Limb (tissue), 2 donors: ENCODE measurements at regions not wholly inside any gene's neighbourhood (a gene's known extent, or its start where the extent isn't known, plus 50 kb on each side); places are given as distances from the start of the nearest gene placed in this dataset.
"Not testable (repeated sequence)": the region's sequence is repeated elsewhere in the genome, so short reads cannot be mapped to it uniquely, and the experiment has no call there.

Experiments used
- DNase-seq, 2 donors: peaks; one replicate each; pipeline ENCODE4 v3.0.0-alpha.2; 2016; ENCODE audit errors: extremely low spot score in 2 of 2

- DNase-seq = not testable (repeated sequence)
These were observed 480.5 kb upstream of the IRAK1BP1 start for GRCh38 chr6:78386854-78387253.

DNA sequence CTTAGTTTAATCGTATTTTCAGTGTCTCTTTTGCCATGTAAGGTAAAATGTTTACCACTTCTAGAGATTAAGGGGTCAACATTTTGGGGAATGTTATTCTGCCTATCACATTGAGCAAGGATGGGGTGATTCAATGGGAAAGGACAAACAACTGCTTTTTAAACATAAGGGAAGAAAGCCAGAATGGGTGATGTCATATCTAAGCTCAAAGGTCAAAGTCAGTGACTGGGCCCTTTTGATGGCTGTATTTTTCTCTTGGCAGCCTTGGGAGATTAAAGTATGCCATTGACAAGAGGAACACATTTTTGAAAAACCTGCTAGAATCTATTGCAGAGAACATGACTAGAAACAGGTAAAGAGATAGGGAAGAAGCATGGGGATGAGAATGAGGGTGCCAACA, 477.3 kb upstream of the IRAK1BP1 start:
- no peak for DNase-seq

GRCh38 chr6:78397499-78397898, 469.9 kb upstream of the IRAK1BP1 start:
- no peak for DNase-seq

DNA sequence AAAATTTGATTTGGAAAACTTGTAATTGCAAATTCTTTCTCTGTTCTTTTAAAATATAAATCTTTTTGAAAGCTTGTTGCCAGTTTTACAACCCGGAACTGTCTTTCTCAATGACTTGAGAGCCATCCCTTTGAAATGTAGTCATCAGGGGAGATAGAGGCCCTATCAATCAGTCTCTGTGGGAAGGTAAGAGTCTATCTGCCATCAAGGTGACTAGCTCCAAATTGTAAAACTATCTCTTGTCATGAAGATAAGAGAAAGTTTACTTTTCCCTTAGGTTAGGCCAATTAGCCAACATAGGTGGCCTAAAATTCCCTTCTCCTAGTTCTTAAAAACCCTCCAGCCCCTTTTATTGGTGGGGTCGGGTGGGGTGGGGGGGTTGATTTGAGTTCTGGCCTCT, 469.1 kb upstream of the IRAK1BP1 start:
- no peak for DNase-seq

DNA sequence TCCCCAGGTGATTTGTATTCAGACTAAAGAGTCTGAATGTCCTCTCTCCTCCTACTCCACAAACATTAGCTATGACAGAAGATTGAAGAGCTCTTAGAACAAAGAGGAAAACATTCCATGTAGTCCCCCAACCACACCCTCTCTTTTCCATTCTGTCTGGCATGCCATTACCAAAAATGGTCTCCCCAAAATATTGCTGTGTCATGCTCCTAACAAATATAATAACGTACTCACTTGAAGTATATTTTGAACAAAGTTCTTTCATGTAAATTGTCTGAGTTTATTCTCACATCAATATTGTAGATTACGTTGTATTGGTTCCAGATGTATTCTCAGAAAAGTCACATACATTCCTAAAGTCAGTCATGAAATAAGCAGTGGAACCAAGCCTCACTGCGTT, 467.3 kb upstream of the IRAK1BP1 start:
- no peak for DNase-seq

GRCh38 chr6:78427386-78427785, 440.0 kb upstream of the IRAK1BP1 start:
- DNase-seq = no peak

- no peak for DNase-seq
These were observed 436.8 kb upstream of the IRAK1BP1 start for GRCh38 chr6:78430521-78430920.

DNA sequence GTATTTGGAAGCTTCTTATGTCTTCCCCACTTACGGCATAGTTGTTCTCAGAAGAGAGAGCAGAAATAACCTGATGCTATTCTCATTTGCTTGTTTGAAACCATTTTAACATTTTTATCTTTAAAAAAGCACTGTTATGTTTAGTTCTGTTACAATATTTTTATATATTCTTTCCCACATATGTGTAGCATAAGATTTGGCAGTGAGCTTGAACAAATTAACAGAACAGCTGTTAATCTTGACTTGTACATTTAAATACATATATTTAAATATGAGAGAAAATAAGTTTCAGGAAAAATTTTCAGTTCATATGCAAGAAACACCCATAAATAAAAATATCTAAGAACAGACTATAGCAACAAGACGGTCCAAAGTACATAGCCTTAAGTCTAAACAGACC, 431.7 kb upstream of the IRAK1BP1 start:
- DNase-seq = no peak

GRCh38 chr6:78436335-78436734, 431.0 kb upstream of the IRAK1BP1 start:
- DNase-seq = no peak

DNA sequence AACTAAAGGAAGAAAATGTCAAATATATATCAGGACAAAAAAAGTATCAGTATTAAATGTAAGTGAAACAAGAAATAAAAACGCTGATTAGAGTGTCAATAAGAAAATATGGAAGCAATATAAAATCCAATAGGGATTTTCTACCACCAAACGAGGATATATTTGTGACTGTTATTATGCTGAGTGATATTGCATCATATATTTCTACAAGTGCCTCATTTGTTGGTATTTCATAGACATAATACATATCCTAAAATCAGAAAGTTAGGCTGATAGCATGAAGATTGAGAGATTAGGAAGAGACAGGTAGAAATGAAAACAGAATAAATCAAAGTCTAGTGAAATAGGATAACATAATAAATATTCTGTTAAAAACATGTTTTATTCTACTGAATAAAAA, 429.2 kb upstream of the IRAK1BP1 start:
- no peak for DNase-seq

DNA sequence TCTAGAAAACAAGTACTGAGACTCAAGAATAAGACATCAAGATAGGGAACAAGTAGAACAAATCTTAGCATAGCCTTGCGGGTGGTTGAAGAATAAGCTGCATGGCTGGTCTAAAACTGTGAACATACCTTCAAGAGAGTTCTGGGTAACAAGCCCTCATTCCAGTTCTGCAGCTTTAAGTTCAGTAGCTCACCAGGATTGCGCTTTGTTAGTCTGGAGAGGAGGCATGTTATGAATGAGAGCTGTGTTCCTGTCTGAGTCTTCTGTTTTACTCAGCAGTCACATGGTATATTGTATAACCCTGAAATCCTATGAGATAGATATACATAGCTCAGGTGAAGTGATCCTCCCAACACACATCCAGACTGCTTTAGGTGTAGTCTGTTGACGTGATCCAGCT, 406.6 kb upstream of the IRAK1BP1 start:
- DNase-seq = no peak

GRCh38 chr6:78462728-78463127, 404.6 kb upstream of the IRAK1BP1 start:
- no peak for DNase-seq

DNA sequence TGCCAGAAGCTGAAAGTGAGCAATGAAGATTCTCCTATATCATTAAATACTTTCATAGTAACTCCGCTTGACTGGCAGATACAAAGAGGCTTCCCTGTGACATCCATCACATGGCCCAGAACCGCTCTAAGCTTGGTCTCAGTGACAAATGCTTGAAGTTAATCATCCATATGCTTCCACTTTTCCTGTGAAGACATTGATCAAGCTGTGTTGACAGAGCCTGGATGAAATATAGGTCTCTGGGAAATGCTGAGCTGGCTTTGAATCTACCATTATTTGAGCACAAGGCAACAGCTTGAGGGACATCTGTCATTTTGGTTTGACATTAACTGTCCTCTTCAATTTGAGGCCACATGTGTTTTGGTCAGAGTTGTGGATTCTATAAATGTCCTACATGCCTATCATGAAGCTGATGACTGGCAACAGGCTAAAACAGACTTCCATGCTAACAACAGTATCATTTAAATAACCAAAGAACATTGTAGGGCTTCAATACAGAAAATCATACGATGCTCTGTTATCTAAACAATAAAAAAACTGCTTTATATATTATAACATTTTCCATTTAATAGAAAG, 402.2 kb upstream of the IRAK1BP1 start:
- DNase-seq = no peak

DNA sequence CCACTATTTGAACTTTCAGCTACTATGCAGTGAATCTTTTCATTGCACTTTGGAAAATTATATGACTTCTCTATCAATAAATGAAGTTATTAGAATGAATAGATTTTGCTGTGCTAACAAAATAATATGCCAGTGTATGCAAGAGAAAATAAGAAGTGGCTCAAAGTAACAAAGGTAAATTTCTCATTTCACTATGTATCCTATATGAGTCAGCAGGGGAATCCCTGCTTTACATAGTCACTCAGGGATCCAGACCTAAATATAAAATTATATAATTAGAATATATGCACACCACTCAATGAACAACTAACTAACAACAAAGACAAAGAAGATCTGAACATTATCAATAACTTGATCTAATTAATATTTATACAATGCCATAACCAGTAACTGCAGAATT, 390.8 kb upstream of the IRAK1BP1 start:
- DNase-seq = no peak

GRCh38 chr6:78482801-78483552, 384.4 kb upstream of the IRAK1BP1 start:
- DNase-seq = no peak

- no peak for DNase-seq
These were observed 383.7 kb upstream of the IRAK1BP1 start for GRCh38 chr6:78483553-78484197.

GRCh38 chr6:78484198-78485064, 382.9 kb upstream of the IRAK1BP1 start:
- DNase-seq = no peak

- DNase-seq = no peak
These were observed 379.9 kb upstream of the IRAK1BP1 start for GRCh38 chr6:78487401-78487800.

DNA sequence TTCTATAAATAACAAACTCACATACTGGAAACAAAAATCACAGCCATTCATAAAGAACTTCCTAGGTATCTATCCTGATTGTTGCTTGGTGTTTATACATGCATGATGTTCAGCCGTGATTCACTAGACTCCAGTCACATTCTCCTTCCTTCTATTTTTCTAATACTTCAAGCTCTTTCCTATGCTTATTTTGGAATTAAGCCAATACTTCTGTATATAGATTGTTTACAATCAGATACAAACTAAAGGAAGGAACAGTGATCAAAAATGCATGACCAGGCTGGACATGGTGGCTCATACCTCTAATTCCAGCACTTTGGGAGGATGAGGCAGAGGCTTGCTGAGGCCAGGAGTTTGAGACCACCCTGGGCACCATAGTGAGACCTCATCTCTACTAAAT, 377.5 kb upstream of the IRAK1BP1 start:
- no peak for DNase-seq

DNA sequence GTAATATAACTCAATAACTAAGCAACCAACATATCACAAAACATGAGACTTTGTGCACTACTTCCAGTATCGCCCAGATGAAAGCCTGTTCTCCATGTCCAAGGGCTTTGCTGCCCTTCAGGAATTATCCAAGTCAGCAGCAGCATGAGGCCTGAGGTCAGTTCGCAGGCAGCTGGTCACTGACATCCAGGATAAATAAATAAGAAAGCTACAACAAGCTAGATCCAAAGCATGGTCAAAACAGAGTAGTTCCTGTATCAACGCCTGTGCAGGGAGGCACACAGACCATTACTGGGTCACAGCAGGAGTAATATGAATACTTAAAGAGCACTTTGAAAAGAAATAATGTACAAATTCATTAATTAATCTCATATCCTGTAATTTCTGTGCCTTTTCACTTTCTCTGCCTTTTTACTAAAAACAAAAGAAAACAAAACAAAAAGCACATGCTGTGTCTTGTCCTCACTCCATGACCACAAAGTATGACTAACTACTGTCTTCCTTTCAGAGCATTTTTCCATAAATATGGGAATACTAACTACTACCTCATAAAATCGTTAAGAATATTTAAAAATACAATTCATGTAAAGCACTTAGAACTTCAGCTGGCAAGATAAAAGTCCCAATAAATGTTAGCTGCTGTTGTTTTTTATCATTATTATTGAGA, 374.9 kb upstream of the IRAK1BP1 start:
- DNase-seq = no peak

GRCh38 chr6:78500299-78501089, 366.9 kb upstream of the IRAK1BP1 start:
- DNase-seq = no peak
